Panc1 (cell line): ENCODE measurements at regions not wholly inside any gene's neighbourhood (a gene's known extent, or its start where the extent isn't known, plus 50 kb on each side); places are given as distances from the start of the nearest gene placed in this dataset.

Experiments
- ATAC-seq: fragments of 200-7000 bp; cut with Tn5 transposase; 2 replicates; pipeline ENCODE4 v1.9.1; 2020; ENCODE audit warnings: mild to moderate bottlenecking, moderate library complexity
- BruUV-seq: library from RNA; stranded (reverse); fragments of 400-500 nt; replicated peaks from 2 replicates; lab custom pipeline; 2021; lab: Mats Ljungman, UMichigan
- CTCF ChIA-PET: fragments of 300-600 bp; sonication (Branson Sonifier 250); formaldehyde crosslinking; loops from one replicate; lab custom pipeline; 2022; ENCODE audit warnings: antibody characterized with exemption; lab: Charles Lee
- POLR2A ChIA-PET: fragments of 300-600 bp; sonication (Branson Sonifier 250); formaldehyde crosslinking; loops from one replicate; lab custom pipeline; 2022; ENCODE audit warnings: antibody characterized with exemption; lab: Charles Lee
- DNase-seq: peaks from one replicate; pipeline ENCODE4 v3.0.0-alpha.2; 2010; ENCODE audit warnings: low read depth, low spot score
- H3K27ac ChIP-seq: 2 replicates; pipeline ENCODE4 v1.5.1; 2011; ENCODE audit warnings: mild to moderate bottlenecking, low read length, inconsistent platforms
- H3K27me3 ChIP-seq: fragments of 200-500 bp; sonication (Bioruptor generic); 2 replicates; pipeline ENCODE4 v1.6.0; 2014; ENCODE audit warnings: low read length, inconsistent platforms; ENCODE audit not compliant: control insufficient read depth, insufficient read depth
- H3K36me3 ChIP-seq: fragments of 200-500 bp; sonication (Bioruptor generic); 2 replicates; pipeline ENCODE4 v1.5.1; 2014; ENCODE audit warnings: inconsistent platforms, mild to moderate bottlenecking, low read length, moderate library complexity; ENCODE audit not compliant: control insufficient read depth, insufficient read depth
- H3K4me1 ChIP-seq: 2 replicates; pipeline ENCODE4 v1.5.1; 2011; ENCODE audit warnings: inconsistent platforms, mild to moderate bottlenecking, low read length, moderate library complexity; ENCODE audit not compliant: control insufficient read depth, insufficient read depth
- H3K4me3 ChIP-seq, 2 experiments: 2 replicates each; pipeline ENCODE4 v1.5.1; 2011 to 2012; ENCODE audit warnings: low read depth in 2 of 2, low read length in 2 of 2, mild to moderate bottlenecking in 2 of 2, inconsistent platforms in 1 of 2, moderate library complexity in 1 of 2
- H3K9me3 ChIP-seq: fragments of 200-500 bp; sonication (Bioruptor generic); 2 replicates; pipeline ENCODE4 v1.5.1; 2014; ENCODE audit warnings: low read depth, mild to moderate bottlenecking, inconsistent platforms, low read length, moderate library complexity; ENCODE audit not compliant: control insufficient read depth, insufficient read depth
- POLR2AphosphoS5 ChIP-seq: IDR thresholded peaks from 2 replicates; pipeline ENCODE4 v1.6.1; 2012; ENCODE audit warnings: mild to moderate bottlenecking, low read depth, low read length, moderate library complexity
- SIN3A ChIP-seq: IDR thresholded peaks from 2 replicates; pipeline ENCODE4 v1.6.1; 2012; ENCODE audit warnings: low read depth, mild to moderate bottlenecking, low read length, moderate library complexity, borderline replicate concordance; ENCODE audit not compliant: insufficient read depth
- TCF7L2 ChIP-seq: IDR thresholded peaks from 2 replicates; pipeline ENCODE4 v1.6.1; 2011; ENCODE audit warnings: mild to moderate bottlenecking, low read depth, low read length, inconsistent platforms
- in situ Hi-C: cut with HindIII; loops from 2 replicates; pipeline ENCODE4 v1.10.0; 2016; ENCODE audit warnings: low sequenced_read_pairs, low pct_unique_long_range_greater_than_20kb
- intact Hi-C: fragments of 100-400 bp; cut with micrococcal nuclease; formaldehyde crosslinking; loops from one replicate; pipeline ENCODE4 v1.10.0; 2022; ENCODE audit not compliant: unreplicated experiment
- TF ChIP-seq, protein P1 (sequence below), 2 experiments: IDR thresholded peaks; 2 replicates each; pipeline ENCODE4 v1.6.1; 2011 to 2012; ENCODE audit warnings: low read depth in 2 of 2, control low read depth in 1 of 2, low read length in 1 of 2, mild to moderate bottlenecking in 1 of 2, moderate library complexity in 1 of 2; ENCODE audit not compliant: insufficient read depth in 1 of 2
- TF ChIP-seq, protein P2 (sequence below): fragments of 450-650 bp; IDR thresholded peaks from 2 replicates; pipeline ENCODE4 v1.5.1; 2017; ENCODE audit warnings: mild to moderate bottlenecking

DNA sequence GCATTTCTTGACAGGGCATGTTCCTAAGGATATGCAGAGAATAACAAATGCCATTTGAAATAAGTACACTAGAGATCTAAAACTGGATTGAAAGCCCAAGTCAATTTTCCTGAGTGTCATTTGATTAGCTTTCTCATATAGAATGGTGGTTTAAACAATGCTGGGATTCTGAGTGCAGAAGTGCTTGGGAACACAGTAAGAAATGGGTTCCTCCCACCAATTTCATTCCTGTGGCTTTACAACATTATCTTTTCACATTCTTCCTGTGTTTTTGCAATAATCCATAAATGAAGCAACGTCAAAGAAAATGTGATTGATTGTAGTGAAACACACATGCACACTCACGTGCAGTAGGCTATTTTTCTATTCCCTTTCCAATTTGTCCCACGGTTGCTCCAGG is 1858.4 kb upstream of the PIK3C3 start:
- ChIA-PET CTCF (no interaction called here), POLR2A (no interaction called here)
- DNase-seq: no peak
- Histone ChIP-seq H3K27ac (no peak overlapping the region), H3K9me3 (no peaks in the 10 kb centered on the region), H3K36me3 (no peaks in the 10 kb centered on the region), H3K4me1 (no peaks in the 10 kb centered on the region), H3K27me3 (no peaks in the 10 kb centered on the region), H3K4me3 (no peak overlapping the region)
- no peak for TF ChIP-seq SIN3A
- no peak for TF ChIP-seq TCF7L2
- TF ChIP-seq, protein P1, sequence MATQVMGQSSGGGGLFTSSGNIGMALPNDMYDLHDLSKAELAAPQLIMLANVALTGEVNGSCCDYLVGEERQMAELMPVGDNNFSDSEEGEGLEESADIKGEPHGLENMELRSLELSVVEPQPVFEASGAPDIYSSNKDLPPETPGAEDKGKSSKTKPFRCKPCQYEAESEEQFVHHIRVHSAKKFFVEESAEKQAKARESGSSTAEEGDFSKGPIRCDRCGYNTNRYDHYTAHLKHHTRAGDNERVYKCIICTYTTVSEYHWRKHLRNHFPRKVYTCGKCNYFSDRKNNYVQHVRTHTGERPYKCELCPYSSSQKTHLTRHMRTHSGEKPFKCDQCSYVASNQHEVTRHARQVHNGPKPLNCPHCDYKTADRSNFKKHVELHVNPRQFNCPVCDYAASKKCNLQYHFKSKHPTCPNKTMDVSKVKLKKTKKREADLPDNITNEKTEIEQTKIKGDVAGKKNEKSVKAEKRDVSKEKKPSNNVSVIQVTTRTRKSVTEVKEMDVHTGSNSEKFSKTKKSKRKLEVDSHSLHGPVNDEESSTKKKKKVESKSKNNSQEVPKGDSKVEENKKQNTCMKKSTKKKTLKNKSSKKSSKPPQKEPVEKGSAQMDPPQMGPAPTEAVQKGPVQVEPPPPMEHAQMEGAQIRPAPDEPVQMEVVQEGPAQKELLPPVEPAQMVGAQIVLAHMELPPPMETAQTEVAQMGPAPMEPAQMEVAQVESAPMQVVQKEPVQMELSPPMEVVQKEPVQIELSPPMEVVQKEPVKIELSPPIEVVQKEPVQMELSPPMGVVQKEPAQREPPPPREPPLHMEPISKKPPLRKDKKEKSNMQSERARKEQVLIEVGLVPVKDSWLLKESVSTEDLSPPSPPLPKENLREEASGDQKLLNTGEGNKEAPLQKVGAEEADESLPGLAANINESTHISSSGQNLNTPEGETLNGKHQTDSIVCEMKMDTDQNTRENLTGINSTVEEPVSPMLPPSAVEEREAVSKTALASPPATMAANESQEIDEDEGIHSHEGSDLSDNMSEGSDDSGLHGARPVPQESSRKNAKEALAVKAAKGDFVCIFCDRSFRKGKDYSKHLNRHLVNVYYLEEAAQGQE (IDR thresholded peaks at IDR 0.05; ENCODE audit: insufficient read depth in 1 of 2, low read depth in 2 of 2, low read length in 1 of 2): no peak
- no peak for TF ChIP-seq POLR2AphosphoS5
- TF ChIP-seq, protein P2, sequence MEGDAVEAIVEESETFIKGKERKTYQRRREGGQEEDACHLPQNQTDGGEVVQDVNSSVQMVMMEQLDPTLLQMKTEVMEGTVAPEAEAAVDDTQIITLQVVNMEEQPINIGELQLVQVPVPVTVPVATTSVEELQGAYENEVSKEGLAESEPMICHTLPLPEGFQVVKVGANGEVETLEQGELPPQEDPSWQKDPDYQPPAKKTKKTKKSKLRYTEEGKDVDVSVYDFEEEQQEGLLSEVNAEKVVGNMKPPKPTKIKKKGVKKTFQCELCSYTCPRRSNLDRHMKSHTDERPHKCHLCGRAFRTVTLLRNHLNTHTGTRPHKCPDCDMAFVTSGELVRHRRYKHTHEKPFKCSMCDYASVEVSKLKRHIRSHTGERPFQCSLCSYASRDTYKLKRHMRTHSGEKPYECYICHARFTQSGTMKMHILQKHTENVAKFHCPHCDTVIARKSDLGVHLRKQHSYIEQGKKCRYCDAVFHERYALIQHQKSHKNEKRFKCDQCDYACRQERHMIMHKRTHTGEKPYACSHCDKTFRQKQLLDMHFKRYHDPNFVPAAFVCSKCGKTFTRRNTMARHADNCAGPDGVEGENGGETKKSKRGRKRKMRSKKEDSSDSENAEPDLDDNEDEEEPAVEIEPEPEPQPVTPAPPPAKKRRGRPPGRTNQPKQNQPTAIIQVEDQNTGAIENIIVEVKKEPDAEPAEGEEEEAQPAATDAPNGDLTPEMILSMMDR: no peak
- BruUV-seq: no TSS peak
- ATAC-seq: no peak
- intact Hi-C loops: no loop called here
- in situ Hi-C loops: no loop called here

DNA sequence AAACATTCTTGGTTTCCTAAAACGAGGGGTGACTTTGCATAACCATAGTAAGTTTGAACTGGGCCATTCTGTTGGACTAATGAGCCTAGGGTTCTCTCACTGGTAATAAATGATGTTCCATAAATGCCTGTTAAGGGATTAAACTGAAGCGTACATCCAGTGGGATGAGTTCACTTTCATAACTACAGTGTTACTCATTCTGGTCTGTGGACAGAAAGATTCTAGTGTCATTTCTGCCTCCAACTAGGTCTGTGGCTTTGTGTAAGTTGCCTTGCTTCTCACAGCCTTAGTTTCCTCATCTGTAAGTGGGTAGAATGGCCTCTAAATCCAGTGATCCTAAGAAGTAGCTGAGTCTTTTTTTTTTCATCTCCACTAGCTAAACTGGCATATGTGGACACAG is 1860.6 kb upstream of the PIK3C3 start:
- Histone ChIP-seq H3K27ac (no peak overlapping the region), H3K9me3 (no peaks in the 10 kb centered on the region), H3K27me3 (no peaks in the 10 kb centered on the region), H3K4me1 (no peaks in the 10 kb centered on the region), H3K36me3 (no peaks in the 10 kb centered on the region), H3K4me3 (no peak overlapping the region)
- TF ChIP-seq, protein P1 (IDR thresholded peaks at IDR 0.05; ENCODE audit: insufficient read depth in 1 of 2, low read depth in 2 of 2, low read length in 1 of 2): no peak
- TF ChIP-seq, protein P2: no peak
- no peak for TF ChIP-seq SIN3A
- no peak for TF ChIP-seq TCF7L2
- TF ChIP-seq POLR2AphosphoS5: no peak
- intact Hi-C loops: no loop called here
- ATAC-seq (no peak), DNase-seq (no peak)
- POLR2A ChIA-PET: no interaction called here
- CTCF ChIA-PET: no interaction called here
- in situ Hi-C loops: no loop called here
- BruUV-seq: no TSS peak
